GM21737 (cell line): ENCODE measurements at regions not wholly inside any gene's neighbourhood (a gene's known extent, or its start where the extent isn't known, plus 50 kb on each side); places are given as distances from the start of the nearest gene placed in this dataset.
"Not testable (repeated sequence)": the region's sequence is repeated elsewhere in the genome, so short reads cannot be mapped to it uniquely, and the experiment has no call there.

Experiments used
- ATAC-seq: cut with Tn5 transposase; IDR thresholded peaks from one replicate; pipeline ENCODE4 v1.9.1; 2021; ENCODE audit warnings: mild to moderate bottlenecking, moderate library complexity; ENCODE audit not compliant: unreplicated experiment

DNA sequence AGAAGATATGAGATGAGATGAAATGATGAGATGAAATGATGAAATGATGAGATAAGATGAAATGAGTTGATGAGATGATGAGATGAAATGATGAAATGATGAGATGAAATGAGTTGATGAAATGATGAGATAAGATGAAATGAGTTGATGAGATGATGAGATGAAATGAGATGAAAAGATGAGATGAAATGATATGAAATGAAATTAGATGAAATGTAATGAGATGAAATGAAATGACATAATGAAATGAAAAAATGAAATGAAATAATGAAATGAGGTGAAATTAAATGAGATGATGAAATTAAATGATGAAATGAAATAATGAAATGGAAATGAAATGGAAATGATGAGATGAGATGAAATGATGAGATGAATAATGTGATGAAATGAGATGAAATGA lies 231.6 kb downstream of the GOLGA6L6 start:
- ATAC-seq = not testable (repeated sequence)

- not testable (repeated sequence) for ATAC-seq
Observed at GRCh38 chr15:20309395-20309794, 232.2 kb downstream of the GOLGA6L6 start.

- not testable (repeated sequence) for ATAC-seq
Observed at GRCh38 chr15:20308027-20308690, 233.4 kb downstream of the GOLGA6L6 start.

GRCh38 chr15:20307137-20307536 lies 234.5 kb downstream of the GOLGA6L6 start:
- ATAC-seq = not testable (repeated sequence)

- not testable (repeated sequence) for ATAC-seq
Observed at GRCh38 chr15:20306497-20307106, 235.0 kb downstream of the GOLGA6L6 start.

GRCh38 chr15:20305912-20306311 lies 235.7 kb downstream of the GOLGA6L6 start:
- not testable (repeated sequence) for ATAC-seq

DNA sequence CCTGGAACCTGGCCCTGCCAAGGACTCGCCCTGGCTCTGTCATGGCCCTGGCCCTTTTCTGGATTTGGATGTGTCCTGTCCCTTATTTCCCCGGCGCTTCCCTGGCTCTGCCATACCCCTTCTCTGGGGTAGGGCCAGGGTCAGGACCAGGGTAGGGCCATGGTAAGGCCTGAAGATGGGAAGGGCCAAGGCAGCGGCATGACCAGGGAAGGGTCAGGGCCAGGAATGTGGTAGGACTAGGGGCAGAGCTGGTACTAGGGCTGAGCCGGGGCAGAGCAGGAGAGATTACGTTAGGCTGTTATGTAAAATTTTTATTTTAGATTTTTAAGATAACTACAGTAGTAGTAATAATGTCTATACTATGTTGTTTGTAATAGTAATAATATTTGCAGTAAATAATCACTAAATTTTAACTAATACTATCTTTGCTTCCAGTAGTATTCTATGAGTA lies 236.6 kb downstream of the GOLGA6L6 start:
- not testable (repeated sequence) for ATAC-seq

GRCh38 chr15:20304282-20305014 lies 237.2 kb downstream of the GOLGA6L6 start:
- ATAC-seq = not testable (repeated sequence)

DNA sequence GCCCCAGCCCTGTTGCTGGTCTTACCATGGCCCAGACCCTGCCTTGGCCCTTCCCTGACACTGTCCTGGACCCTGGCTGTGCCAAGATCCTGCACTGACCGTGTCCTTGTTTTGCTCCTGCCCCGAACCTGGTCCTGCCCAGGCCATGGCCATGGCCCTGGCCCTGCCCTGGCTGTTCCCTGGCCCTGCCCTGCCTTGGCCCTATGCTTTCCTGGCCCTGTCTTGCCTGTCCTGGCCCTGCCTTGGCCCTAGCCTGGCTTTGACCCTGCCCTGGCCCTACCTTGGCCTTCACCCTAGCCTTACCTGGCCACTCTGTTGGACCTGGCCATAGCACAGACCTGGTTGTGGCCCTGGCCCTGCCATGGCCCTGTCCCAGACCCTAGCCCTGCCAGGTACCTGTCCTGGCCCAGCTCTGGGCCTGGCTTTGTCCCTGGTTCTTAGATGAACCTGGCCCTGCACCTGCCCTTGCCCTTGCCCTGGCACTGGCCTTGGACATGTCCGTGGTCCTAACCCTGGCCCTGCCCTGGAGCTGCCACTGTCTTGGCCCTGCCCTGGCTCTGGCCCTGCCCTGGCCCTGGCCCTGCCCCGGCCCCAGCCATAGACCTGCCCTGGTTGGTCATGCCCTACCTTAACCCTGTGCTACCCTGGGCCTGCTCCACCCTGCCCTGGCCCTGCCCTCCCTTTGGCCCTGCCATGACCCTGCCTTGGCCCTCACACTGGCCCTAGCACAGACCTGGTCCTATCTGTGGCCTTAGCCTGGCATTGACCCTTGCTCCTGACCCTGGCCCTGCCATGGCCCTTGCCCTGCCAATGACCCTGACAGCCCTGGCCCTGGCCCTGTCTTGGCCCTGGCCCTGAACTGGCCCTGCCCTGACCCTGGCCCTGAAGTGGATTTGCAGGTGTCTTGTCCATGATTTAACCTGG lies 238.1 kb downstream of the GOLGA6L6 start:
- not testable (repeated sequence) for ATAC-seq

- ATAC-seq = not testable (repeated sequence)
Observed at GRCh38 chr15:20302141-20303069, 239.2 kb downstream of the GOLGA6L6 start.

DNA sequence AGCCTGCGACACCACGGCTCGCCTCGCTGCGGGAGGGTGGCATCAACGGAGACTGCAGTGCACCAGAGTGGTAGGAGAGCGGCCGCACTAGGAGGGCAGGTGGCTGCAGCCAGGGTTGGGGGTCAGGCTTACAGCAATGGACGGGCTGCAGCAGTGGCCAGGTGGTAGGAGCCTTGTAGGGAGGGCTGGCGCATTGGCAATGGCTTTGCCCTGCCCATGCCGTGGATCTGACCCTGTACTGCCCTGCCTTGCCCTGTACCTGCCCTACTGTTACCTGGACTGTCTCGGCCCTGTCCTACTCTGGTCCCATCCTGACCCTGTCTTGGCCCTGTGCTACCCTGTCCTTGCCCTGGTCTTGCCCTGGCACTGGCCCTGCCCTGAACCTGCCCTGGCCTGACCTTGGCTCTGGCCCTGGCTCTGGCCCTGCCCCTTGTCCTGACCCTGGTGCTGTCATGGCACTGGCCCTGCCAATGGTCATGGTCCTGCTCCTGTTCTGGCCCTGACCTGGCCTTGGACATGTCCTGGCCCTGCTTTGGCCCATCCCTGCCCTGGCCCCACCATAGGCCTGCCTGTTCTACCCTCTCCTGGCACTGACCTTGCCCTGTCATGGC lies 240.0 kb downstream of the GOLGA6L6 start:
- ATAC-seq = not testable (repeated sequence)

- ATAC-seq = not testable (repeated sequence)
Observed at GRCh38 chr15:20301041-20301390, 240.6 kb downstream of the GOLGA6L6 start.

DNA sequence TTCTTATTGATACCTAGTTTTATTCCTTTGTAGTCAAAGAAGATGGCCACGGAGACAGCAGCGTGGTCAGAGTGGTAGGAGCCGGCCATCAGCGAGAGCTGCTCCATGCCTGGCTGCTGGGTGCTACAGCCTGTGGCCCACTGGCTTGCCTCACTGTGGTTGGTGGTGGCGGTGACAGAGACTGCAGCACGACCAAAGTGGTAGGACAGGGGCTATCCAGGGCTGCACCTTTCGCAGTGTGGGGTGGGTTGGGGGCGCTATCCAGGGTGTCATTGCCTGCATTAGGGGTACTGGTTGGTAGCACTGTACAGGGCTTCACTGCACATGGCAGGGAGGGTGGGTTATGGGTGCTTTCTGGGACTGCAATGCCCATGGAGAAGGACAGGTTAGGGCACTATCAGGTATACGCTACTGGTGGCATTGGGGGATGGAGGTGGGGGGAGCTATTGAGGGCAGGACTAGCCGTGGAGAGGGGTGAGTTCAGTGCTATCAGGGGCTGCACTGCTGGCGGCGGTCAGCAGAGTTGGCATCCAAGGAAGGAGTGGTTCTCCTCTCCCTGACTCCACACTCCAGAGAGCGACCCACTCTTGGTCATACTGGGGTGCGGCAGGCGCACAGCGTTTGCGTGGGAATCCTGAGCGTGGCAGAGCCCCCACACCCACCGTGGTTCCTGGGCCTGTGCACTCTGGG lies 241.1 kb downstream of the GOLGA6L6 start:
- not testable (repeated sequence) for ATAC-seq

GRCh38 chr15:20297603-20298123 lies 243.9 kb downstream of the GOLGA6L6 start:
- not testable (repeated sequence) for ATAC-seq

GRCh38 chr15:20296261-20296660 lies 245.3 kb downstream of the GOLGA6L6 start:
- ATAC-seq = not testable (repeated sequence)

- ATAC-seq = no peak
Observed at GRCh38 chr15:20295238-20295811, 246.3 kb downstream of the GOLGA6L6 start.

GRCh38 chr15:20294651-20295237 lies 246.9 kb downstream of the GOLGA6L6 start:
- no peak for ATAC-seq
